ENCODE measurements at regions not wholly inside any gene's neighbourhood (a gene's known extent, or its start where the extent isn't known, plus 50 kb on each side); places are given as distances from the start of the nearest gene placed in this dataset.
"Not testable (repeated sequence)": the region's sequence is repeated elsewhere in the genome, so short reads cannot be mapped to it uniquely, and the experiment has no call there.

DNA sequence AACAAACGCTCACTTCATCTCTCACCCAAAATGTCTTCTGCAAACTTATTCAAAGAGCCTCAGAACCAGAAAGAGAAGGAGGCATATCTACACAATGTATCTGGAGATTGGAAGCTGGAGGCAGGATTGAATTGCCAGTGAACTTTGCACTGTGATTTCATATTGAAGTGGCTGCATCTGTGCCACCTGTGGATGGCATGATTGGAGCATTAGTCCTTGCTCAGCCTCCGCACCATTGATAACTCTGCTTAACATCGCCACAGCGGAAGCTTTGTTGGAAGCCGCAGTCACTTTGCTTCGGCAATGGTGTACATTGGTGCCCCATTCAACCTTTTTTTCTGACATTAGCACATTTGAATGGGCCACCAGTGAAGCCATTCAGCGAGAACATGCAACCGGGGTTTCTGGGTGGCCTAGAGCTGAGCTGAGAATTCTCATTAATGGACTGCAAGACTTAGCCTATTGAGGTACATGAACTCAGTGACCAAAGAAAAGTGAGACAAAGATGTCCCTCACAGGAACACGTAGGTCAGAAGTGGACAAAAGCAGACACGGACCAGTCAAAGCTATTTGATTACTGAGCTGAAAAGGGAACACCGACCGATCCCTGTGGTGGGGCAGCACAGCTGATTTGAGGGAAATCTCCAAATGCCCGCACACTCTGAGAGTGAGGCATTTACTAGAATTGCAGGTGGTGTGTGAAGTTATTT is 130.4 kb downstream of the BRMS1L start:
- H3K27me3 ChIP-seq (ENCODE audit: control insufficient read depth in 1 of 2, insufficient read depth in 2 of 2, low read length in 1 of 2): no peaks in the 10 kb centered on the region
- WGBS, 2 donors: 93 to 94% methylated on average over 13 of the region's 13 CpGs
- no peaks in the 10 kb centered on the region for H3K36me3 ChIP-seq (ENCODE audit: control insufficient read depth in 1 of 2, insufficient read depth in 2 of 2, low read length in 1 of 2)
- H3K4me3 ChIP-seq (ENCODE audit: low read length in 2 of 2): no peak overlapping the region
- intact Hi-C loops (cut with DNase I): no loop called here
- H3K4me1 ChIP-seq (ENCODE audit: control insufficient read depth in 1 of 2, insufficient read depth in 2 of 2, low read length in 2 of 2): no peaks in the 10 kb centered on the region
- no peak for ATAC-seq (ENCODE audit: low FRiP score)
- H3K9me3 ChIP-seq (ENCODE audit: control insufficient read depth, low read length): no peaks in the 10 kb centered on the region
- DNase-seq: no peak
- H3K27ac ChIP-seq (ENCODE audit: low read depth in 1 of 2, low read length in 2 of 2): no peak overlapping the region

DNA sequence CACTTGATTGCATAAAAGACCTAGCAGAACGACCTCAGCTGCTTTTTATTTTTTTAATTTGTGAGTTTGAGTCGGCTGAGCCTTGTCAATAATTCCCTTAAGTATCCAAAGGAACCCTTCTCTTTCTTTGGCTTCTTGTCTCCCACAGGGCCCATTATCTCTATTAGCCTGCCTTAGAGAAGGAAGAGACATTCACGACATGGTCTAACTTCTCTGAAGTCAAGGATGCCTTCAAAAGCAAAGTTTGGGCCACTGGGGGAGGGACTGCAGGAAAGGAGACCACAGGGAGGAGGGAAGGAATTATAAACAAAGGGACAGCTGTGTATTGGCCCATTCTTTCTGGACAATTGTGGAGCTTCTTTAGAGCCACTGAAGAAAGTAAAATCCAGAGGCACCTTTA is 126.4 kb downstream of the BRMS1L start:
- intact Hi-C loops (cut with DNase I): no loop called here
- H3K27ac ChIP-seq (ENCODE audit: low read depth in 1 of 2, low read length in 2 of 2): no peak overlapping the region
- H3K27me3 ChIP-seq (ENCODE audit: control insufficient read depth in 1 of 2, insufficient read depth in 2 of 2, low read length in 1 of 2): no peaks in the 10 kb centered on the region
- H3K4me1 ChIP-seq (ENCODE audit: control insufficient read depth in 1 of 2, insufficient read depth in 2 of 2, low read length in 2 of 2): no peaks in the 10 kb centered on the region
- ATAC-seq (ENCODE audit: low FRiP score): no peak
- no peak for DNase-seq
- no peaks in the 10 kb centered on the region for H3K9me3 ChIP-seq (ENCODE audit: control insufficient read depth, low read length)
- no peaks in the 10 kb centered on the region for H3K36me3 ChIP-seq (ENCODE audit: control insufficient read depth in 1 of 2, insufficient read depth in 2 of 2, low read length in 1 of 2)
- WGBS, 2 donors: 68 to 78% methylated on average over 3 of the region's 3 CpGs
- no peak overlapping the region for H3K4me3 ChIP-seq (ENCODE audit: low read length in 2 of 2)

DNA sequence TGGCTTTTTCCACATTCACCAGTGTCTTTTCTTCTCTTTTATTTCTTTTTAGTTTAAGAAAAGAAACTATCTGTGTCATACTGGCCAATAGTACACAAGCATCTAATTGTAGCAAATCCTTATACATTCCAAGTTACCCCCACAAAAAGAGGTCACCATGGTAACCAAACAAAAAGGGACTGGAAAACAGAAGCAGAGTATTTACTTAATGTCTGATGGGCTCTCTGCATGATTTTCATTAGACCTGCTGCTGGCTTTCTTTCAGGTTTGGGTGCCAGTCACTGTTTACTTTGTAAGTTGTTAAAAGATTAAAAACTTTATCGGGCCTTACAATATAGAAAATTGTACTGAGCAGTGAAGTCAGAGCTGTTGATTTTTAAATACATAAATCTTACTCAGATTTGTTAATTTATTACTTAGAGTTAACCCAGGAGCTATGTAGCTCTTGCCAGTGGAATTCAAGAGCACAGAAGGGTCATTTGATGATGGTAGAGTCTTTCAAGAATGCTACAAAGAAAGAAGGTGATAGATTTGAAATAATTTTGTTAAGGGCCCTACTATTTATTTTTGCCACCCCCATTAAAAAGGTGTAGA is 123.9 kb downstream of the BRMS1L start:
- no peak for DNase-seq
- 8% methylated on average over 1 of the region's 1 CpG for WGBS, 2 donors
- H3K4me3 ChIP-seq (ENCODE audit: low read length in 2 of 2): no peak overlapping the region
- no peaks in the 10 kb centered on the region for H3K4me1 ChIP-seq (ENCODE audit: control insufficient read depth in 1 of 2, insufficient read depth in 2 of 2, low read length in 2 of 2)
- no peaks in the 10 kb centered on the region for H3K27me3 ChIP-seq (ENCODE audit: control insufficient read depth in 1 of 2, insufficient read depth in 2 of 2, low read length in 1 of 2)
- ATAC-seq (ENCODE audit: low FRiP score): no peak
- H3K27ac ChIP-seq (ENCODE audit: low read depth in 1 of 2, low read length in 2 of 2): no peak overlapping the region
- H3K9me3 ChIP-seq (ENCODE audit: control insufficient read depth, low read length): no peaks in the 10 kb centered on the region
- intact Hi-C loops (cut with DNase I): no loop called here
- H3K36me3 ChIP-seq (ENCODE audit: control insufficient read depth in 1 of 2, insufficient read depth in 2 of 2, low read length in 1 of 2): peaks cover 0 to 1% of the 10 kb centered on the region in 2 donors

DNA sequence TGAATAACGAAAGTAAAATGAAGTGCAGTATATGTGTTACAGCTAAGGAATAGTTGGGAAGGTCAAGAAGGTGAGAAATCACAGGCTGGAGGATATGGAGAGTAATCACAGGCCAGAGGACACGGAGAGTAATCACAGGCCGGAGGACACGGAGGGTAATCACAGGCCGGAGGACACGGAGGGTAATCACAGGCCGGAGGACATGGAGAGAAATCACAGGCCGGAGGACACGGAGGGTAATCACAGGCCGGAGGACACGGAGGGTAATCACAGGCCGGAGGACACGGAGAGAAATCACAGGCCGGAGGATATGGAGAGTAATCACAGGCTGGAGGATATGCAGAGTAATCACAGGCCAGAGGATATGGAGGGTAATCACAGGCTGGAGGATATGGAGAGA is 121.8 kb downstream of the BRMS1L start:
- WGBS, 2 donors: 88 to 89% methylated on average over 14 of the region's 14 CpGs
- H3K4me3 ChIP-seq (ENCODE audit: low read length in 2 of 2); intact Hi-C loops (cut with DNase I); H3K27ac ChIP-seq (ENCODE audit: low read depth in 1 of 2, low read length in 2 of 2); H3K36me3 ChIP-seq (ENCODE audit: control insufficient read depth in 1 of 2, insufficient read depth in 2 of 2, low read length in 1 of 2); H3K4me1 ChIP-seq (ENCODE audit: control insufficient read depth in 1 of 2, insufficient read depth in 2 of 2, low read length in 2 of 2); ATAC-seq (ENCODE audit: low FRiP score); H3K9me3 ChIP-seq (ENCODE audit: control insufficient read depth, low read length); DNase-seq; H3K27me3 ChIP-seq (ENCODE audit: control insufficient read depth in 1 of 2, insufficient read depth in 2 of 2, low read length in 1 of 2): not testable (repeated sequence)

DNA sequence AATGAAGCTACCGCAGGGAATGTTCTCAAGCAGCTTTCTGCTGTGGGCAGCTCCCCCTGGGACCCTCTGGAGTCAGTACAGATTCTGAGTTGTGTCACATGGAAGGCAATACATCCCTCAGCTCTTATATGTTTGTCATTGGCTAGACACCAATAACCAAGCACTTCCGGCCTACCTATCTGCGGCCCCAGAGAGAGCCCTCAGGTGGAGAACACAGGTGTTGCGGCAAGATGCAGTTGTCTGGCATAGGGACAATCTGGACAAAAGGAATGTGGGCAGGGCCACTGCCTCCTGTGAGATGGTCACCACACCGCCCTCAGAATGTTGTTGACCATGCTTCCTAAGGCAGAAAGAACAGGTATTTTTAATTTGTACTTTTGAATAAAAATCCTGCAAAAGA is 118.7 kb downstream of the BRMS1L start:
- no peaks in the 10 kb centered on the region for H3K4me1 ChIP-seq (ENCODE audit: control insufficient read depth in 1 of 2, insufficient read depth in 2 of 2, low read length in 2 of 2)
- intact Hi-C loops (cut with DNase I): no loop called here
- H3K9me3 ChIP-seq (ENCODE audit: control insufficient read depth, low read length): no peaks in the 10 kb centered on the region
- H3K36me3 ChIP-seq (ENCODE audit: control insufficient read depth in 1 of 2, insufficient read depth in 2 of 2, low read length in 1 of 2): peaks cover 0 to 1% of the 10 kb centered on the region in 2 donors
- no peak for DNase-seq
- ATAC-seq (ENCODE audit: low FRiP score): no peak
- no peaks in the 10 kb centered on the region for H3K27me3 ChIP-seq (ENCODE audit: control insufficient read depth in 1 of 2, insufficient read depth in 2 of 2, low read length in 1 of 2)
- no peak overlapping the region for H3K27ac ChIP-seq (ENCODE audit: low read depth in 1 of 2, low read length in 2 of 2)
- WGBS, 2 donors: 58 to 66% methylated on average over 5 of the region's 5 CpGs
- no peak overlapping the region for H3K4me3 ChIP-seq (ENCODE audit: low read length in 2 of 2)

DNA sequence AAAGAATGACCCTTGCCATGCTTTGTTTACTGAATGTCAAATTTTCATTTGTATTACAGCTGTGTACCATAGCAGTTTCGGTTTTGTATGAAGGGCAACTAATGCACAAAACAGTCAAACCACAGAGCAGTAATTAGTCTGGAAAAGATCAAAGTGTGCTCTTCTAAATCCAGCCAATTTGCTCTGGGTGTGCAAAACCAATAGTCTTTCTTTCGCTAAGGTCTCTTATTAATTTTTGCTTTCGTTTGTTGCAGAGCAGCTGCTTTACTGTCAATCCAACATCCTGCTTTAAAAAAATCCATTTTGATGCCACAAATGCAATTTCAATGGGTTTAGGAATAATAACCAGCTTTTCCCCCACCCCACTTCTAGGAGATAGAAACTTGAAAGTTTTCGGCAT is 114.2 kb downstream of the BRMS1L start:
- Histone ChIP-seq H3K27me3 (ENCODE audit: control insufficient read depth in 1 of 2, insufficient read depth in 2 of 2, low read length in 1 of 2) (no peaks in the 10 kb centered on the region), H3K4me1 (ENCODE audit: control insufficient read depth in 1 of 2, insufficient read depth in 2 of 2, low read length in 2 of 2) (no peaks in the 10 kb centered on the region), H3K27ac (ENCODE audit: low read depth in 1 of 2, low read length in 2 of 2) (no peak overlapping the region), H3K36me3 (ENCODE audit: control insufficient read depth in 1 of 2, insufficient read depth in 2 of 2, low read length in 1 of 2) (no peaks in the 10 kb centered on the region), H3K4me3 (ENCODE audit: low read length in 2 of 2) (no peak overlapping the region), H3K9me3 (ENCODE audit: control insufficient read depth, low read length) (no peaks in the 10 kb centered on the region)
- ATAC-seq (ENCODE audit: low FRiP score) (no peak), DNase-seq (no peak)
- 57 to 58% methylated on average over 4 of the region's 4 CpGs for WGBS, 2 donors
- intact Hi-C loops (cut with DNase I): no loop called here

DNA sequence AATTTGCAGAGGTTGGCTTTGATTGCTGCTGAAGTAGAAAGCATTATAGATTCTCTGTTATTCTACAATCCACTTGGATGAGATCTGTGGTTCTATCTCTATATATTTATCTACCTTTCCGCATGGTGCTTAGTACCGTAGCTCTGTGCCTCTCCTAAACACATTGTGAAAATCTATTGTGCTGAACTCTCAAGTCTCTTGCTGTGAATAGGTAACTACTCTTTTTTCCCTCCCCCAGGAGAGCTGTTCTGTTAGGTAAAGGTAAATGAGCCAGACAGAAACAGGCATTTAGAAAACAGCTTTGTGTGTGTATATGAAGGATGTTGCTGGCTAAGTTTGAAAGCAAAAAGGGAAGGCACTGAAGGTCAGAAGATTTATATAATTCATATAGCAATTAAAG is 112.6 kb downstream of the BRMS1L start:
- Histone ChIP-seq H3K4me1 (ENCODE audit: control insufficient read depth in 1 of 2, insufficient read depth in 2 of 2, low read length in 2 of 2) (no peaks in the 10 kb centered on the region), H3K27ac (ENCODE audit: low read depth in 1 of 2, low read length in 2 of 2) (no peak overlapping the region), H3K36me3 (ENCODE audit: control insufficient read depth in 1 of 2, insufficient read depth in 2 of 2, low read length in 1 of 2) (no peaks in the 10 kb centered on the region), H3K27me3 (ENCODE audit: control insufficient read depth in 1 of 2, insufficient read depth in 2 of 2, low read length in 1 of 2) (no peaks in the 10 kb centered on the region), H3K9me3 (ENCODE audit: control insufficient read depth, low read length) (no peaks in the 10 kb centered on the region), H3K4me3 (ENCODE audit: low read length in 2 of 2) (no peak overlapping the region)
- intact Hi-C loops (cut with DNase I): no loop called here
- DNase-seq: no peak
- 54 to 68% methylated on average over 2 of the region's 2 CpGs for WGBS, 2 donors
- ATAC-seq (ENCODE audit: low FRiP score): no peak

DNA sequence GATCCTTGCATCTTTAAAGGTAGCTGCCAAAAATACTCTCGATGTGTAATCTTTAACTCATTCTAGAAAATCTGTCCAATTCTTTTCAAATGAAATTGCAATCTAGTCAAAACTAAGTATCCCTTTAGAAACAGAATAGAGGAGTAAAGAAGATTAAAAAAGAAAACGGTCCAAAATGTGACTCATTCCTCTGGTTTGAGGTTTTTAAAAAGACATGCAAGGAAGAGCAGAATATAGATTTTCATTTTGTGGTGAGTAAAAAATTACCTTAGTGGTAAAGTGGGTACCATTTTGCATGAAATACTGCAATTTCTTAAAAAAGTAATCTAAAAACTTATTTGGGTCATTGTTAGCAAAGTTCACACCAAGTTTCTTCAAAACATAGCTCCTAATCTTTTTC is 108.4 kb downstream of the BRMS1L start:
- Histone ChIP-seq H3K27ac (ENCODE audit: low read depth in 1 of 2, low read length in 2 of 2) (no peak overlapping the region), H3K27me3 (ENCODE audit: control insufficient read depth in 1 of 2, insufficient read depth in 2 of 2, low read length in 1 of 2) (no peaks in the 10 kb centered on the region), H3K4me1 (ENCODE audit: control insufficient read depth in 1 of 2, insufficient read depth in 2 of 2, low read length in 2 of 2) (no peaks in the 10 kb centered on the region), H3K36me3 (ENCODE audit: control insufficient read depth in 1 of 2, insufficient read depth in 2 of 2, low read length in 1 of 2) (no peaks in the 10 kb centered on the region), H3K4me3 (ENCODE audit: low read length in 2 of 2) (no peak overlapping the region), H3K9me3 (ENCODE audit: control insufficient read depth, low read length) (no peaks in the 10 kb centered on the region)
- intact Hi-C loops (cut with DNase I): no loop called here
- ATAC-seq (ENCODE audit: low FRiP score) (no peak), DNase-seq (no peak)
- 58 to 60% methylated on average over 2 of the region's 2 CpGs for WGBS, 2 donors

DNA sequence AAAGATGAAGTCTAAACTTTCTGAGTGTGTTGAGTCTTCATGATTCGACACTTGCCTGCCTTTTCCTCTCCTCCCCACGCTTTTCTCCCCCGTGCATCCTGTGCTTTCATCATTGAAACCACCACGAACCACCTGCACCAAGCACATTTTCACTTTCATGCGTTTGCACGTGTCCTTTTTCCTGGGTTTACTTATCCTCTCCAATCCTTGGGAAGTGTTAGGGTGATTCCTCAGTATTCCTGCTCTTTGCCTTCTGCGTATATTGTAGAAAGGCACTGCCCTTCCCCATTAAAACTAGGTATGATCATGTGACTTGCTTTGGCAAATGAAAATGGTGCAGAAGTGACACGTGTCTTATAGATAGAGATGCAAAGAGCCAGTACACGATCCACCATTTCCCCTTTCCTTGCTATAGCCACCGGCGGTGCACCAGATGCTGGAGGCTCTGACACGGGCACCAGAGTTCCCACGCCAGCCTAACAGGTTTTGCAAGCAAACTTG is 106.6 kb downstream of the BRMS1L start:
- no peak for ATAC-seq (ENCODE audit: low FRiP score)

More for the DNA sequence above, 106.6 kb downstream of the BRMS1L start:
- H3K4me3 ChIP-seq (ENCODE audit: low read length in 2 of 2): no peak overlapping the region
- WGBS, 2 donors: 77 to 81% methylated on average over 13 of the region's 13 CpGs
- H3K4me1 ChIP-seq (ENCODE audit: control insufficient read depth in 1 of 2, insufficient read depth in 2 of 2, low read length in 2 of 2): no peaks in the 10 kb centered on the region
- DNase-seq: no peak
- no peak overlapping the region for H3K27ac ChIP-seq (ENCODE audit: low read depth in 1 of 2, low read length in 2 of 2)
- H3K27me3 ChIP-seq (ENCODE audit: control insufficient read depth in 1 of 2, insufficient read depth in 2 of 2, low read length in 1 of 2): no peaks in the 10 kb centered on the region
- no peaks in the 10 kb centered on the region for H3K9me3 ChIP-seq (ENCODE audit: control insufficient read depth, low read length)
- no peaks in the 10 kb centered on the region for H3K36me3 ChIP-seq (ENCODE audit: control insufficient read depth in 1 of 2, insufficient read depth in 2 of 2, low read length in 1 of 2)
- intact Hi-C loops (cut with DNase I): no loop called here
